ENCODE measurements at regions not wholly inside any gene's neighbourhood (a gene's known extent, or its start where the extent isn't known, plus 50 kb on each side); places are given as distances from the start of the nearest gene placed in this dataset.

DNA sequence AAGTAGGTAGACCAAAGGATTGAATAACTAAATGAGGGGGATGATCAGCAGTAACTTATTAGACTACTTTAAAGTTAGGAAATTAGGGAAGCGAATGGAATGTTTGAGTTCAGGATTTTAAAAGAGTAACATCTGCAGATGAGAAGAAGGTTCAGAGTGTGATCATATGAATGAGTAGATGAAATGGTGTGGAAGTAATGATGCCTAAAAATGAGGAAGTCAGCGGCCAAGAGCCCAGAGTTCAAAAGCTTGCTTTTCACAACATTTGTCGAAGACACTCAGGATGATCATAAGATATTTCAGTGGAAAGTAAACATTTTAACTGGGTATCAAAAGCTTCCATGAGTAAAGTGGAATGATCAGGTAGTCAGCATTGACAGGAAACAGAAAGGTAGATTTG lies 299.4 kb downstream of the LRRIQ3 start:
- POLR2A ChIA-PET (ENCODE audit: unreplicated experiment): no interaction called here
- intact Hi-C loops (cut with micrococcal nuclease; ENCODE audit: unreplicated experiment): no loop called here
- BruUV-seq (replicated peaks): no TSS peak

DNA sequence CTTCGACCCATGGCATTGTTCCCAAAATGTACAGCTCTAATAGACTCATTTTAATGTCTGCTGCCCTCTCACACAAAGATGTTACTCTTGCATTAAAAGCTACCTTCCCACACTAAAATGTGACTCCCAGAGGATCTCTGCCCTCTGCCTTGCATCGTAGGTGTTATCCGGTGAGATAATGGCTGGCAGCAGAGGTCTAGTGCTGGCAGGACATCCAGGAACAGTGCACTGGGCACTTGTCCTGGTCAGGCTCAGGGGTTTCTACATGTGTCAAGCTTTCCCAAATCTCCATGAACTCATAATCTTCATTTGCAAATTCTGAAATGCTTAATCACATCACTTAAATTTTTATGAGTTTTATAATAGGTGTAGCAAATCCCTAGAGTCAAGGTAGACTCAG lies 310.6 kb downstream of the LRRIQ3 start:
- no peak overlapping the region for H2AFZ ChIP-seq
- H4K20me1 ChIP-seq (ENCODE audit: insufficient read depth): no peaks in the 10 kb centered on the region
- no peaks in the 10 kb centered on the region for H3K36me3 ChIP-seq (ENCODE audit: low read depth)
- H3F3A ChIP-seq (ENCODE audit: insufficient read depth, low read depth): no peaks in the 10 kb centered on the region
- no peaks in the 10 kb centered on the region for H3K79me2 ChIP-seq (ENCODE audit: low read depth)
- no peaks in the 10 kb centered on the region for H3K27me3 ChIP-seq (ENCODE audit: insufficient read depth, low read depth)
- H3K9me3 ChIP-seq (ENCODE audit: insufficient read depth, low read depth): no peaks in the 10 kb centered on the region
- intact Hi-C loops (cut with micrococcal nuclease; ENCODE audit: unreplicated experiment): no loop called here
- H3K4me1 ChIP-seq (replicated peaks; ENCODE audit: insufficient read depth): no peaks in the 10 kb centered on the region
- TF ChIP-seq, protein P1, sequence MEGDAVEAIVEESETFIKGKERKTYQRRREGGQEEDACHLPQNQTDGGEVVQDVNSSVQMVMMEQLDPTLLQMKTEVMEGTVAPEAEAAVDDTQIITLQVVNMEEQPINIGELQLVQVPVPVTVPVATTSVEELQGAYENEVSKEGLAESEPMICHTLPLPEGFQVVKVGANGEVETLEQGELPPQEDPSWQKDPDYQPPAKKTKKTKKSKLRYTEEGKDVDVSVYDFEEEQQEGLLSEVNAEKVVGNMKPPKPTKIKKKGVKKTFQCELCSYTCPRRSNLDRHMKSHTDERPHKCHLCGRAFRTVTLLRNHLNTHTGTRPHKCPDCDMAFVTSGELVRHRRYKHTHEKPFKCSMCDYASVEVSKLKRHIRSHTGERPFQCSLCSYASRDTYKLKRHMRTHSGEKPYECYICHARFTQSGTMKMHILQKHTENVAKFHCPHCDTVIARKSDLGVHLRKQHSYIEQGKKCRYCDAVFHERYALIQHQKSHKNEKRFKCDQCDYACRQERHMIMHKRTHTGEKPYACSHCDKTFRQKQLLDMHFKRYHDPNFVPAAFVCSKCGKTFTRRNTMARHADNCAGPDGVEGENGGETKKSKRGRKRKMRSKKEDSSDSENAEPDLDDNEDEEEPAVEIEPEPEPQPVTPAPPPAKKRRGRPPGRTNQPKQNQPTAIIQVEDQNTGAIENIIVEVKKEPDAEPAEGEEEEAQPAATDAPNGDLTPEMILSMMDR (conservative IDR thresholded peaks at IDR 0.05): no peak
- no peak for TF ChIP-seq EZH2 (IDR thresholded peaks at IDR 0.05; ENCODE audit: low read depth)
- no peak overlapping the region for H3K4me2 ChIP-seq
- POLR2A ChIA-PET (ENCODE audit: unreplicated experiment): no interaction called here
- no peak for DNase-seq
- no TSS peak for BruUV-seq (replicated peaks)
- H3K4me3 ChIP-seq: no peak overlapping the region
- H3K9me2 ChIP-seq (ENCODE audit: insufficient read depth): no peaks in the 10 kb centered on the region
- CTCF ChIA-PET: no interaction called here
- H3K27ac ChIP-seq: no peak overlapping the region

More for the DNA sequence above, 299.4 kb downstream of the LRRIQ3 start:
- Histone ChIP-seq H4K20me1 (ENCODE audit: insufficient read depth) (no peaks in the 10 kb centered on the region), H3K4me2 (no peak overlapping the region), H3K27ac (no peak overlapping the region), H3K4me3 (no peak overlapping the region), H3K4me1 (replicated peaks; ENCODE audit: insufficient read depth) (no peaks in the 10 kb centered on the region), H2AFZ (no peak overlapping the region), H3F3A (ENCODE audit: insufficient read depth, low read depth) (no peaks in the 10 kb centered on the region), H3K36me3 (ENCODE audit: low read depth) (no peaks in the 10 kb centered on the region), H3K9me2 (ENCODE audit: insufficient read depth) (no peaks in the 10 kb centered on the region; the same call in 1 of the 2 replicates), H3K79me2 (ENCODE audit: low read depth) (no peaks in the 10 kb centered on the region), H3K27me3 (ENCODE audit: insufficient read depth, low read depth) (no peaks in the 10 kb centered on the region), H3K9me3 (ENCODE audit: insufficient read depth, low read depth) (no peaks in the 10 kb centered on the region)
- no peak for DNase-seq
- CTCF ChIA-PET: no interaction called here
- no peak for TF ChIP-seq EZH2 (IDR thresholded peaks at IDR 0.05; ENCODE audit: low read depth)
- TF ChIP-seq, protein P1 (conservative IDR thresholded peaks at IDR 0.05): no peak

DNA sequence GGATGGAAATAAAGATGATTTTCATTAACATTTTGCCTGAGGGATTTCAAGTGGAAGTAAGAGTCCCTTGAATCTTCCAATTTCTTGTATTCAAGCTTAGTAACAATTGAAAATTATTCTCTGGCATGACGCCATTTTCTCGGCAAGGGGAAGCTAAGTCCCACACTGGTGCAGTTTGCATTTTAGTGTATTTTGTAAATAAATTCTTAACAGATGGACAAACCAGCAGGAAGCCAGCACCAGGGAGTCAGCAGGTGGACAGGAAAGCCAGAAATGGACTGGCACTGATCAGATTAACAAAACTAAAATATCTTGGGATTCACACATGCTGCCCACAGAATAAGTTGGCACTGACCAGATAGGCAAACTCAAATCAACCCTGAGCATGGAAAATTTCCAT lies 311.3 kb downstream of the LRRIQ3 start:
- H3K4me2 ChIP-seq: no peak overlapping the region
- H3K4me1 ChIP-seq (replicated peaks; ENCODE audit: insufficient read depth): no peaks in the 10 kb centered on the region
- no peaks in the 10 kb centered on the region for H4K20me1 ChIP-seq (ENCODE audit: insufficient read depth)
- POLR2A ChIA-PET (ENCODE audit: unreplicated experiment): no interaction called here
- no peak overlapping the region for H2AFZ ChIP-seq
- no peaks in the 10 kb centered on the region for H3K9me3 ChIP-seq (ENCODE audit: insufficient read depth, low read depth)
- no peaks in the 10 kb centered on the region for H3F3A ChIP-seq (ENCODE audit: insufficient read depth, low read depth)
- no peak for TF ChIP-seq EZH2 (IDR thresholded peaks at IDR 0.05; ENCODE audit: low read depth)
- TF ChIP-seq, protein P1 (conservative IDR thresholded peaks at IDR 0.05): no peak
- no peak overlapping the region for H3K4me3 ChIP-seq
- DNase-seq: no peak
- H3K9me2 ChIP-seq (ENCODE audit: insufficient read depth): no peaks in the 10 kb centered on the region
- H3K27me3 ChIP-seq (ENCODE audit: insufficient read depth, low read depth): no peaks in the 10 kb centered on the region
- H3K36me3 ChIP-seq (ENCODE audit: low read depth): no peaks in the 10 kb centered on the region
- CTCF ChIA-PET: no interaction called here
- intact Hi-C loops (cut with micrococcal nuclease; ENCODE audit: unreplicated experiment): no loop called here
- H3K79me2 ChIP-seq (ENCODE audit: low read depth): no peaks in the 10 kb centered on the region
- no TSS peak for BruUV-seq (replicated peaks)
- H3K27ac ChIP-seq: no peak overlapping the region

Measured in PC-9 (cell line).